SK-N-SH (cell line): ENCODE measurements at regions not wholly inside any gene's neighbourhood (a gene's known extent, or its start where the extent isn't known, plus 50 kb on each side); places are given as distances from the start of the nearest gene placed in this dataset.

ENCODE experiments used
- CTCF ChIA-PET: fragments of 300-600, 350-600 bp; formaldehyde crosslinking; extraction: SDS; loops from one replicate; lab custom pipeline; 2021; lab: Yijun Ruan, JAX
- POLR2A ChIA-PET: fragments of 350-600 bp; sonication (Branson Sonifier 250); formaldehyde crosslinking; extraction: SDS; loops from one replicate; lab custom pipeline; 2020; ENCODE audit warnings: antibody characterized with exemption, inconsistent platforms; lab: Yijun Ruan, JAX
- DNase-seq: peaks from one replicate; pipeline ENCODE4 v3.0.0; 2012
- H2AFZ ChIP-seq: fragments of 200-600 bp; sonication (generic); 2 replicates; pipeline ENCODE4 v1.8.1; 2016; ENCODE audit warnings: antibody characterized with exemption, mild to moderate bottlenecking, low read depth
- H3F3A ChIP-seq: fragments of 200-600 bp; sonication (generic); replicated peaks from 2 replicates; pipeline ENCODE3; 2016; ENCODE audit warnings: antibody characterized with exemption, mild to moderate bottlenecking; ENCODE audit not compliant: insufficient read depth
- H3K27ac ChIP-seq, 2 experiments: fragments of 200-500 bp in 1 of 2; fragments of 200-600 bp in 1 of 2; sonication (Bioruptor generic) in 1 of 2; sonication (generic), shearing (Covaris generic) in 1 of 2; 2 replicates each; pipeline versions ENCODE4 v1.5.1 to v1.6.1; 2014 to 2016; ENCODE audit warnings: low read depth in 2 of 2, inconsistent platforms in 1 of 2, low read length in 1 of 2, mild to moderate bottlenecking in 1 of 2, mixed read lengths in 1 of 2
- H3K27me3 ChIP-seq: fragments of 200-600 bp; sonication (generic), shearing (Covaris generic); 2 replicates; pipeline ENCODE4 v1.6.1; 2016; ENCODE audit warnings: mixed run types; ENCODE audit not compliant: insufficient read depth
- H3K36me3 ChIP-seq, 2 experiments: fragments of 200-500 bp in 1 of 2; fragments of 200-600 bp in 1 of 2; sonication (Bioruptor generic) in 1 of 2; sonication (generic) in 1 of 2; replicated peaks in 1 of 2; 2 replicates each; pipeline versions ENCODE3 to v1.5.1; 2014 to 2016; ENCODE audit warnings: low read length in 1 of 2, mild to moderate bottlenecking in 1 of 2; ENCODE audit not compliant: insufficient read depth in 2 of 2, control insufficient read depth in 1 of 2
- H3K4me1 ChIP-seq, 2 experiments: fragments of 200-500 bp in 1 of 2; fragments of 200-600 bp in 1 of 2; sonication (Bioruptor generic) in 1 of 2; sonication (generic), shearing (Covaris generic) in 1 of 2; 2 replicates each; pipeline versions ENCODE4 v1.5.1 to v1.6.1; 2014 to 2016; ENCODE audit warnings: low read depth in 1 of 2, low read length in 1 of 2, mixed run types in 1 of 2; ENCODE audit not compliant: insufficient read depth in 2 of 2, control insufficient read depth in 1 of 2
- H3K4me2 ChIP-seq: fragments of 200-600 bp; sonication (generic), shearing (Covaris generic); 2 replicates; pipeline ENCODE4 v1.6.1; 2017; ENCODE audit warnings: mixed run types
- H3K4me3 ChIP-seq, 2 experiments: fragments of 200-500 bp in 1 of 2; fragments of 200-600 bp in 1 of 2; sonication (Bioruptor generic) in 1 of 2; sonication (generic), shearing (Covaris generic) in 1 of 2; 2 replicates each; pipeline versions ENCODE4 v1.5.1 to v1.8.1; 2014 to 2016; ENCODE audit warnings: low read depth in 2 of 2, inconsistent platforms in 1 of 2, low read length in 1 of 2, mild to moderate bottlenecking in 1 of 2, mixed read lengths in 1 of 2, moderate library complexity in 1 of 2
- H3K79me2 ChIP-seq: fragments of 200-600 bp; sonication (generic); 2 replicates; pipeline ENCODE4 v1.8.1; 2017; ENCODE audit warnings: mild to moderate bottlenecking; ENCODE audit not compliant: insufficient read depth
- H3K9ac ChIP-seq: fragments of 200-600 bp; sonication (generic); 2 replicates; pipeline ENCODE4 v1.6.1; 2017; ENCODE audit warnings: mixed run types
- H3K9me2 ChIP-seq: fragments of 200-600 bp; sonication (generic); 2 replicates; pipeline ENCODE4 v1.6.1; 2017; ENCODE audit warnings: mixed run types
- H3K9me3 ChIP-seq: fragments of 200-600 bp; sonication (generic); 2 replicates; pipeline ENCODE4 v1.6.1; 2017; ENCODE audit warnings: mixed run types, mild to moderate bottlenecking, moderate library complexity
- H4K20me1 ChIP-seq: fragments of 200-600 bp; sonication (generic); 2 replicates; pipeline ENCODE4 v1.6.1; 2017; ENCODE audit warnings: mild to moderate bottlenecking, mixed run types; ENCODE audit not compliant: insufficient read depth
- CTCF ChIP-seq: fragments of 200-600 bp; sonication (generic); IDR thresholded peaks from 2 replicates; pipeline ENCODE4 v1.6.1; 2017; ENCODE audit warnings: antibody characterized with exemption, mild to moderate bottlenecking, moderate library complexity
- FOXJ3 ChIP-seq: sonication (generic); formaldehyde crosslinking; IDR thresholded peaks from 2 replicates; pipeline ENCODE4 v1.5.1; 2020; ENCODE audit warnings: mild to moderate bottlenecking, missing genetic modification reagents
- FOXM1 ChIP-seq: IDR thresholded peaks from 2 replicates; pipeline ENCODE4 v1.4.0; 2012; ENCODE audit warnings: low read depth, mild to moderate bottlenecking
- GABPA ChIP-seq: IDR thresholded peaks from 2 replicates; pipeline ENCODE4 v1.4.0; 2012; ENCODE audit warnings: low read depth, mild to moderate bottlenecking
- IRF3 ChIP-seq: fragments of 150-350 bp; IDR thresholded peaks from 2 replicates; pipeline ENCODE4 v1.6.1; 2016; ENCODE audit warnings: mild to moderate bottlenecking, low read depth, low read length
- NFIC ChIP-seq: IDR thresholded peaks from 2 replicates; pipeline ENCODE4 v1.4.0; 2012; ENCODE audit warnings: borderline replicate concordance
- NRF1 ChIP-seq: IDR thresholded peaks from 2 replicates; pipeline ENCODE4 v1.6.1; 2012; ENCODE audit warnings: low read depth, mild to moderate bottlenecking, low read length
- PBX3 ChIP-seq: IDR thresholded peaks from 2 replicates; pipeline ENCODE4; 2012
- POLR2AphosphoS5 ChIP-seq: IDR thresholded peaks from 2 replicates; pipeline ENCODE4 v1.6.1; 2012; ENCODE audit warnings: low read depth, low read length
- RCOR1 ChIP-seq: fragments of 150-350 bp; IDR thresholded peaks from 2 replicates; pipeline ENCODE4 v1.6.1; 2017; ENCODE audit warnings: antibody characterized with exemption, low read length
- REST ChIP-seq: IDR thresholded peaks from 2 replicates; pipeline ENCODE4 v1.6.1; 2012; ENCODE audit warnings: mild to moderate bottlenecking, low read depth, low read length, moderate library complexity
- RFX5 ChIP-seq: IDR thresholded peaks from 2 replicates; pipeline ENCODE4 v1.6.1; 2012; ENCODE audit warnings: mild to moderate bottlenecking, improper control_type of control experiment, low read length
- RXRA ChIP-seq: IDR thresholded peaks from 2 replicates; pipeline ENCODE4 v1.4.0; 2012; ENCODE audit warnings: low read depth, mild to moderate bottlenecking, borderline replicate concordance
- SIN3A ChIP-seq: IDR thresholded peaks from 2 replicates; pipeline ENCODE4 v1.6.1; 2012; ENCODE audit warnings: low read depth, mild to moderate bottlenecking, low read length, moderate library complexity, borderline replicate concordance
- TAF1 ChIP-seq: IDR thresholded peaks from 2 replicates; pipeline ENCODE4 v1.6.1; 2012; ENCODE audit warnings: low read depth, mild to moderate bottlenecking, low read length, moderate library complexity, borderline replicate concordance
- USF2 ChIP-seq: fragments of 150-350 bp; IDR thresholded peaks from 2 replicates; pipeline ENCODE4 v1.6.1; 2017; ENCODE audit warnings: antibody characterized with exemption, low read length, low read depth, borderline replicate concordance
- YY1 ChIP-seq: IDR thresholded peaks from 2 replicates; pipeline ENCODE4 v1.4.0; 2012; ENCODE audit warnings: low read depth, mild to moderate bottlenecking
- WGBS: methylation state at CpG from one replicate; pipeline ENCODE4 v1.1.6; 2017; ENCODE audit warnings: low lambda C conversion rate; 5-methylcytosine and 5-hydroxymethylcytosine counted together

GRCh38 chr10:2989292-2989947 is 77.9 kb upstream of the PFKP start:
- H3K9ac ChIP-seq = no peak overlapping the region
- POLR2A ChIA-PET = no interaction called here
- CTCF ChIA-PET = interaction anchor here (2.0 to 2.2 kb wide), 2 partner anchors 54 to 61 kb away, joined by 4 to 8 read pairs; no protein-coding TSS in a partner anchor

GRCh38 chr10:2987185-2987768 is 80.1 kb upstream of the PFKP start:
- Histone ChIP-seq H3K9me3 (no peaks in the 10 kb centered on the region), H2AFZ (no peak overlapping the region), H3K9me2 (no peaks in the 10 kb centered on the region), H3K4me2 (no peak overlapping the region), H3K79me2 (no peaks in the 10 kb centered on the region), H3K27me3 (no peaks in the 10 kb centered on the region), H3K9ac (no peak overlapping the region), H3F3A (no peaks in the 10 kb centered on the region), H3K36me3 (no peaks in the 10 kb centered on the region), H3K4me3 (no peak overlapping the region), H4K20me1 (no peaks in the 10 kb centered on the region), H3K27ac (no peak overlapping the region), H3K4me1 (no peaks in the 10 kb centered on the region)
- WGBS = 38% methylated on average over 2 of the region's 2 CpGs
- CTCF ChIA-PET = no interaction called here
- POLR2A ChIA-PET = no interaction called here
- no peak for DNase-seq
- TF ChIP-seq POLR2AphosphoS5 = no peak
- TF ChIP-seq GABPA = no peak
- no peak for TF ChIP-seq NFIC
- TF ChIP-seq RXRA = no peak
- TF ChIP-seq RFX5 = no peak
- no peak for TF ChIP-seq REST
- TF ChIP-seq FOXM1 = no peak
- no peak for TF ChIP-seq CTCF
- no peak for TF ChIP-seq FOXJ3 (CRISPR knock-in tag)
- TF ChIP-seq YY1 = no peak
- no peak for TF ChIP-seq NRF1
- TF ChIP-seq USF2 = no peak
- no peak for TF ChIP-seq SIN3A
- TF ChIP-seq PBX3 = no peak

More at GRCh38 chr10:2989292-2989947, 77.9 kb upstream of the PFKP start:
- H3K27ac ChIP-seq = no peak overlapping the region
- TF ChIP-seq POLR2AphosphoS5 (no peak), IRF3 (no peak), RCOR1 (no peak), TAF1 (no peak)
- no peaks in the 10 kb centered on the region; a peak in 1 of 4 replicates for H3K4me1 ChIP-seq
- no peaks in the 10 kb centered on the region for H3K36me3 ChIP-seq
- no peak overlapping the region for H3K4me2 ChIP-seq
- H3K79me2 ChIP-seq = no peaks in the 10 kb centered on the region
- no peaks in the 10 kb centered on the region for H3K9me2 ChIP-seq
- no peak overlapping the region for H2AFZ ChIP-seq
- DNase-seq = no peak
- H4K20me1 ChIP-seq = no peaks in the 10 kb centered on the region
- WGBS = 32% methylated on average over 4 of the region's 4 CpGs
- H3K9me3 ChIP-seq = no peaks in the 10 kb centered on the region
- peaks cover 4% of the 10 kb centered on the region for H3F3A ChIP-seq
- no peak overlapping the region for H3K4me3 ChIP-seq
- no peaks in the 10 kb centered on the region for H3K27me3 ChIP-seq
